ENCODE measurements at regions not wholly inside any gene's neighbourhood (a gene's known extent, or its start where the extent isn't known, plus 50 kb on each side); places are given as distances from the start of the nearest gene placed in this dataset.

GRCh38 chr12:118637767-118638370 is 261.5 kb downstream of the SUDS3 start:
- TF ChIP-seq SIN3A (IDR thresholded peaks at IDR 0.05; ENCODE audit: borderline replicate concordance, insufficient read depth, low read length) (no peak), TAF1 (IDR thresholded peaks at IDR 0.05; ENCODE audit: borderline replicate concordance, insufficient read depth, low read length) (no peak), REST (IDR thresholded peaks at IDR 0.05; ENCODE audit: insufficient read depth in 1 of 2, low read depth in 2 of 2, low read length in 2 of 2) (no peak), POLR2AphosphoS5 (IDR thresholded peaks at IDR 0.05; ENCODE audit: low read depth, low read length) (no peak)
